ENCODE measurements at regions not wholly inside any gene's neighbourhood (a gene's known extent, or its start where the extent isn't known, plus 50 kb on each side); places are given as distances from the start of the nearest gene placed in this dataset.

DNA sequence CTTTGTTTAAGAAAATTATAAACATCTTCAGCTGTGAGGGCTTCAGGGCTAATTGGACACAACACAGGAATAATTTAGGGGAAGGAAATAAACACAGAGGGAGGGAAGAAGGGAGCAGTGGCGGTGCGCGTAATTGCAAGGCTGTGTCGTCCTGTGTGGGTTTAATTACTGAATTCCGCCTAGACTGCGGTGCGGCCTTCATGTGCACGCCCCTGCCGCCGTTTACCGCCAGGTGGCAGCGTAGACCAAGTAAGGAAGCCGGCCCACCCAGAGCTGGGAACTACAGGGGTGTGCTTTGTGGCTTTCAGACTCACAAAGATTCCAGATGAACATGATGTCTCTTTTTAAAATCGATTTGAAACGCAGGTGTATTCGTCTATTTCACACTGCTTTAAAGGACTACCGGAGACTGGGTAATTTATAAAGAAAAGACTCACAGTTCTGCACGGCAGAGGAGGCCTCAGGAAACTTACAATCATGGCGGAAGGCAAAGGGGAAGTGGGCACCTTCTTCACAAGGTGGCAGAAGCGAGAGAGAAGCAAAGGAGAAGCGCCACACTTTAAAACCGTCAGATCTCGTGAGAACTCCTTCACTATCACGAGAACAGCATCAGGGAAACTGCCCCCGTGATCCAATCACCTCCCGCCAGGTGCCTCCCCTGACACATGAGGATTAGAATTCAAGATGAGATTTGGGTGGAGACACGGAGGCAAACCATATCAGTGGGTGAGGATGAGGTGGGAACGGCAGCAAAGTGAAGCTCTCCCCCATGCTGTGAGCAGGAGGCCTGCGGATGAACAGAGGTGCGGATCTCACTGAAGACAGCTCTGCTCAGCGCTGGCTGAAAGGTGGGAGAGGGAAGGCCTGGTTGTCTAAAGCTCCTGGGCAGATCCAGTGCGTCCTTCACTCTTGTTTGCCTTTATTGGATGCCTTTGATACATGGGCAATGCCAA lies 222.0 kb upstream of the PDE10A start:
- DNase-seq (ENCODE audit: low read depth in 4 of 4, low spot score in 2 of 4) = peak in 3 of 4 donors; percentile 65 to 73 (median 67)

DNA sequence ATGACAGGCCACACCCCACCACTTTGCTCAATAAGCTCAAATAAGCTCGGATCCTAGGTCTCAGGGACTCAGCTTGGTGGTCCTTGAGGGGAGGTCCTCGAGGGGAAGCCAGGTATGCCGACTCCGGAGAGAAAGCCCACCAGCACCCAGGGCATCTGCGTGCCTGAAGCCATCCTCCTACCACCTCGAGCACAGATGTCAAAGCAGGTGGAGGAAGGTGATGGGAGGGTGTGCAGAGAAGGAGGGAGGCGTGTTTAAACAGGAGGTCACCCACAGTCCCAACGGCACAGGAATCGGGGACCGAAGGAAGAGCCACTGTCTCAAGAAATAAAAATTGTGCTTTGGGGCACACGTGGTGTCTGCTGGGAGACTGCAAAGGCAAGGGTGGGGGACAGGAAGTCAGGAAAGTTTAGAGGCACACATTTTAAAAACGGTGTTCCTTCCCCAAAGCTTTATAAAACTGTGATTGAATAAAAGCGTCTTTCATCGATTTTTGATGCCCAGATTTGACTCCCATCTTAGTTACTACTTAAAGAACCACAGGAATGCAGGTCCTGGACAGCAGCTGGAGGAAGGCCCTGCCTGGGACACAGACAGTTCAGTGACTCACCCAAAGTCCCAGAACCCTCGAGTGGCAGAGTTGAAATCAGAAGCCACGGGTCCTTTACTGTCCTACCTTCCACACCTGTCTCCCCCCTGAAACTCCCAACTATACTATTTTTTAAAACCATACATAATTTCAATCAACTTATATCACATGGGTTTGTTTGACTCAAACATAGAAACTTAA lies 221.0 kb upstream of the PDE10A start:
- no peak for DNase-seq (ENCODE audit: low read depth in 4 of 4, low spot score in 2 of 4)

DNA sequence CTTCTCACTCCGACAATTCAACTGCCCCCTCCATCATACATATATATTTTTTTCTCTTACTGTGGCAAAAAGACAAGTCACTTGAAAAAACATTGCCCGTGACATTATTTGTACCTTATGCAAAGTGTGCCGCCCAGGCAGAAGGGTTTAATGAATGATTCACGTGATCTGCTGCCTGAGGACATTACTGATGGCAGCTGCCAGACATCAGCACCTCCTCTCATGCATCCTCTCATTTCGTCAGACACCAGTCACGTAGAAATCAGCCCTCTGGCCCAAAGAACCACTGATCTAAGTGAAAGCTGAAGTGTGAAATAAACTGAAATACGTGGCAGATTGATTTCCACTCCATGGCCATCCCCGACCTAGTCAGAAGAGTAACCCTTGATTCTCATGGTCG lies 218.8 kb upstream of the PDE10A start:
- no peak for DNase-seq (ENCODE audit: low read depth in 4 of 4, low spot score in 2 of 4)

DNA sequence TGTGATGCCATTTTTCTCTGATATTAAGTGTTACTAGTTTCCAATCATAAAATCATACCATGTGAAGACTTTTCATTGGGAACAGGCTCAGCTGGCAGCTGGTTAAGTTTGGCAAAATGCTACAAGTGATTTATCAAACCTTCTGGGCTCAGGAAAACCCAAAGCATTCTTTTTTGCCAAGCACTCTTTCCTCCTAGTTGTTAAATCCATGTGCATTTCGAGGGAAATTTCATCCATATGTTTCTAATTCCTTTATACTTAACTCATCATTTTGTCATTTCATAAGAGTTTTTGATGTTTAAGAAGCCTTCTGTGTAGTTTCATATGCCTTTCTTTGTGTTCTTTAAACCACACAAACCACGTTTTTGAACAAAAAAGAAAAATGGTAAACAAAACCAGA lies 217.6 kb upstream of the PDE10A start:
- no peak for DNase-seq (ENCODE audit: low read depth in 4 of 4, low spot score in 2 of 4)

DNA sequence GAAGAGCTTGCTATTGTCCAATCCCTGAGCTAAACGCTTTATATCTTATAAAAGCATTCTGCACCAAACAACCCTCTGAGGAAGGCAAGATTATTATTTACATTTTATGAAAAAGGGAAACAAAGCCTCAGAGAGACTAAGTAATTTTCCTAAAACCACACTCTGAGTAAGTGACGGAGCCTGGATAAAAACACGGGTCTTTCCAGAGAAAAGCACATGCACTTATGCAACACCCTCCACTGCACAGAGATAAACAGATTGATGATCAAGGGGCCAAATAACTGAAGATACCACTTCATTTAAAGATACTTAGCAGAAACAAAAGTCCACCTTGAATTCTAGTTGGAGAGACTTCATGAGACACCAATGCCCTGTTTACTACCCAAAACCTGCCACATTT lies 214.7 kb upstream of the PDE10A start:
- DNase-seq (ENCODE audit: low read depth in 4 of 4, low spot score in 2 of 4) = no peak

DNA sequence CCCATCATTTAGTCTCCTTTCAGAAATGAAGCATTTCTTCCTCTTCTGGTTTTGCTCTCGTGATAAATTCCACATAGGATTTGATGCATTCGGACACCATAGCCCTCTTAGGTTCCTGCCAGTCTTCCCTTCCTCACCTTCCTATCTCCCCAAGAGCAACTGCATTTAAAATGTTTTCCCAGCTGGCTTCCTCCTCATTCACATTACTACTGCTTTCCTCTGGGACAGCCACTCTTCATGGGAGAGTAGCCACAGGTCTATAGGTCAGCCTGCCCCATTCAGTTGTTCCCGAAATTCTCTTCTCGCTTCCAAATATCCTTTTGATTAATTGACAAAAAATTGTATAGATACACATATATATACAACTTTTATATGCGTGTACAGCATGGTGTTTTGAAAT lies 214.2 kb upstream of the PDE10A start:
- no peak for DNase-seq (ENCODE audit: low read depth in 4 of 4, low spot score in 2 of 4)

DNA sequence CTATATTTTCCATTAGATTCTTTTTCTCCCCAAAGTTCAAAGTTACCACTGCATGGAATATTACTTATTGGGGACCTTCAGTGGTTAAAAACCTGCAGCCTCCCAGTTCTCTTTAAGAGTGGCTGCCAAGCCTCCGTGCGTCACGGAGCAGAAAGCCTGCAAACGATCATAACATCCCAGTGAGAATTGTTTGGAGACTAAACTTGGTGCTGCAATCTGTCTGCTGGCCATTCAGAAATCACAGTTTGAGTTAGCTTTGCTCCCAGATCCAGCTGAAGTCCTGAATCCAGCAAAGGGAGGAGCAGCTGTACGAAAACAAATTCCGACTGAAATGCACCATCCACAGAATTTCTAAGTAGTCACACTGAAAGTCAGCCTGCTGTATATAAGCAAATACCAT lies 213.5 kb upstream of the PDE10A start:
- no peak for DNase-seq (ENCODE audit: low read depth in 4 of 4, low spot score in 2 of 4)

DNA sequence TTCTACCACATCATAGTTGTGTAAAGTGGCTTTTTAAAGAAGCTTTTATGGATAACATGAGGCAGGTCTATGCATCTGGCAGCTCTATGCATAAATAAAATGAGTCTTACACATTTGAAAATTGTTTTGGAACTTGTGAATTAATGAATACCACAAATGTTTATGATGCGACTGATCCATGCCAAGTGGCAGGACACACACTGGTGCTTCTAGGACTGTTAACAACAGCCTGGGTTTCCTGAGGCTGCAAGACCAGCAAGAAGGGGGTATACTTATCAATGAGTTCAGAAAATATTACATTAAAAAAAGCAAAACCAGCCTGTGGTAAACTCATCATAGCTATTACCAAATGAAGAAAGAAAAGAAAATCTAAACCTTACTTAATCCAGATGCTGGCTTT lies 212.9 kb upstream of the PDE10A start:
- DNase-seq (ENCODE audit: low read depth in 4 of 4, low spot score in 2 of 4) = no peak

DNA sequence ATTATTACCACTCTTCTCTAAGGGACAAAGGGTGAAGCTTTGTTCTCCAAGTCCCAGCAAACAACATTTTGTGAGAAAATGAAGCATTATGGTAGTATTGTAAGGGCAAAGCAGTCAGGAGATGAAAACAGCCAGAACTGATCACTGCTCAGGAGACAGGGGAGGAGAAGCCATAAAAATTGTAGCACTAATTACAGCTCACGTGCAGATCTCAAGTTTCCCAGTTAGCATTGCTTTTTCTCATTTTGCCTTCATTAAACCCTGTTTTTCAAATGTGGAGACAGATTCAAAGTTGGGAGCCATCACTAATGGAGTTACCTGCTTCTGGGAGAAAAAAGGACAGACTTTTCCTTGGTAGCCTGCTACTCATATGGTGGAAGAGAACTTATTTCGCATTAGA lies 210.9 kb upstream of the PDE10A start:
- no peak for DNase-seq (ENCODE audit: low read depth in 4 of 4, low spot score in 2 of 4)

DNA sequence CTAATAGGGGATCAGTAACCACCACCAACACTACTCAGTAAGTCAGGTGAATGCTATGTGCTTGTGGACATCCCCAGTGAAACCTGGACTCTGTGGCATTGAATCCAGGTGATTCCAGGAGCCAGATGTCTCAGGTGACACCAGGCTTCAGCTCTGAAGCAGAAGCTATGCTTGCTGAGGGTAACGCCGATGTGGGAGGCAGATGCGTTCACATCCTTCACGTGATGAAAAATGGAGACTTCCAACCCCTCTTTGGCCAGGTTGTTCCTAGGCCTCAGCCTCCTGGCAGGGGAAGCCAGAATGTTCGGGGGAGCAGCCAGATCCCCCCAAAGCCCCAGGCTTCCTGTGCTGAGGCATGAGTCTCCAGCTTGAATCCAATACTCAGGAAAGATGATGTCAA lies 209.8 kb upstream of the PDE10A start:
- no peak for DNase-seq (ENCODE audit: low read depth in 4 of 4, low spot score in 2 of 4)

DNA sequence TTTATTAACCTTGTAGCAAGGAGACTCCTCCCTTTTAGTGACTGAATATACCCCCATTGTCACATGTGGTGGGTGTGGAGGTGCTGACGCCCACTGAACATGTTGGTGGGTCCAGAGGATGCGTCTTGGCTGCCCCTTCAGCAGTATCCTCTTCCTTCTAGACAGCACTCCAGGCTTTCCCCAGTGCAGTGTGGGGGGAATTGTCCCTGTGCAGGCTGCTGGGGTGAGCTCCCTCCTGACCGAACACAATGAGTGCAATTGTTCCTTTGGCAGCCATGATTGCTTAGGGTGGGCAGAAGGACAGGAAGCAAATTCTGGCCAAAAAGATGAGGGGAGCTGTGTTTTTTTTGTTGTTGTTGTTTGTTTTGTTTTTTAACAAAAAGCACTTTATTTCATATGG lies 209.3 kb upstream of the PDE10A start:
- no peak for DNase-seq (ENCODE audit: low read depth in 4 of 4, low spot score in 2 of 4)

DNA sequence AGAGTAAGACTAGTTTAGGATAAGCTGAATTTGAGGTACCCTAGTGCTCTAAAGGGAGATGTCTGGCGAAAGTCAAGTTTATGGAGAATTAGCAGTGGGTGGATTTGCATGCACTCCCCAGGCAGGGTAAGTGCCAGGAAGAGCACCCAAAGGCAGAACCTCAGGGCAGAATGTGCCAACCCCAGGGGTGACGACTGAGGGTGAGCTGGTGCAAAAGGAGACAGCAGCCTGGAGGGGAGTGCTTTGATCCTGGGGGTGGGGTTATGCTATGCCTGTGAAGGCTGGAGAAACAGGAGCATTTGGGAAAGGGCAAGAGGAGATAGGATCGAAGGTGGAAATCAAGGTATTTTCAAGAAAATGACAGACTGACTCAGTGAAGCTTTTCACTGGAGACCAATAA lies 208.5 kb upstream of the PDE10A start:
- no peak for DNase-seq (ENCODE audit: low read depth in 4 of 4, low spot score in 2 of 4)

DNA sequence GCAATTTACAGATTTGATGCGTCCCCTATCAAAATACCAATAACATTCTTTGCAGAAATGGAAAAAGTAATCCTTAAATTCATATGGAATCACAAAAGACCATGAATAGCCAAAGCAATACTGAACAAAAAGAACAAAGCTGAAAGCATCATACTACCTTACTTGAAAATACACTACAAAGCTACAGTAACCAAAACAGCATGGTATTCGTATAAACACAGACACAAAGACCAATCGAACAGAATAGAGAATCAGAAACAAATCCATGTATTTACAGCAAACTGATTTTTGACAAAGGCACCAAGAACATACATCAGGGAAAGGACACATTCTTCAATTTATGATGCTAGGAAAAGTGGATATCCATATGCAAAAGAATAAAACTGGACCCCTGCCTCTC lies 206.5 kb upstream of the PDE10A start:
- DNase-seq (ENCODE audit: low read depth in 4 of 4, low spot score in 2 of 4) = no peak

DNA sequence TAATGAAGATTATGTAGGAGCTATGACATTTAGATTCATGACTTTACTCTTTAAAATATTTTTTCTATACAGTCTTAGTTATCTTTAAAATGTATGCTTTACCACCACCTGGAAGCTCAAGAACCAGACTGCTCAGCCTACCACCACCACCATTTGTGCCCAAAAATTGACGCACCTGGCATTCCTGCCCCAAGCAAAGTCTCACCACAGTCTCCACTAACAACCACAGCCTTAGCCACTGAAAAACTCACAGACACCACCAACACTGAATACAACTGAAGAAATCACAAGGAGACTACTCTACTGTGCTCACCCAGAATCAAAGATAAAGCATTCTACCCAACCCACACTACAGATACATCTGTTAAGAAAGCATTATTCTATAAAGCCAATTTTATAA lies 201.9 kb upstream of the PDE10A start:
- DNase-seq (ENCODE audit: low read depth in 4 of 4, low spot score in 2 of 4) = no peak

DNA sequence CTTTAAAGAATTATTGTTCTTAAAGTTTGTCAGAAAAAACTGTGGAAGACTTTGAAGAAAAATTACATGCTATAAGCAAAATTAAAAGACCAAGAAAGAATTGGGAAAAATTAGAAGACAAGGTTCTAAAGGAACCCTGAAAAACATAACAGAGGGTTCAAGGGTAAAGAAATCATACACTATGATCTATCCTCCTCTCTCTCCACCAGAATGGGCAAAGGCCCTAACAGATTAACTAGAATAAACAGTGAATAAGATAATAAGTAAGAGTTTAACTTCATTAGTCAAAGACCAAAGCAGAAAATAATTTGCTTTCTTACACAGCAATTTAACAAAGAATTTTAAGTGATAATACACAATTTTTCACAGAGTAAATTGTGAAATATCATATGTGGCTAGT lies 201.2 kb upstream of the PDE10A start:
- DNase-seq (ENCODE audit: low read depth in 4 of 4, low spot score in 2 of 4) = no peak

DNA sequence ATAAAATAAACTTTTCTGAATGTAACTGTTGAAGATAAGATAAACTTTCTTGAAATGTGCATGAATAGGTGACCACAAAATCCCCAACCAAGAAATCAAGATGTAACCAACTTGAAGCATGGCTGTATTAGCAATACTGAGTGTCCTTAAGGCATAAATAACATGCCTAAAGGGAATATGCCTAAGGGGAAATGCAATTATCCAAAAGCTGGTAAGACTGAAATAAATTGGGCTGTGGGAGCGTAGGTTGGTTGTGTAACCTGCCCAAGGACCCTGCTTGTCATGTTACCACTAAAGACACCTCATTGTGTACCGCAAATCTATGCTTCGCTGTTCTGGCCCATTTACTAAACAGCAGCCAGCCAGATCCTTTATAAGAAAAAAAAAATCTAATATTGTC lies 200.8 kb upstream of the PDE10A start:
- DNase-seq (ENCODE audit: low read depth in 4 of 4, low spot score in 2 of 4) = no peak

DNA sequence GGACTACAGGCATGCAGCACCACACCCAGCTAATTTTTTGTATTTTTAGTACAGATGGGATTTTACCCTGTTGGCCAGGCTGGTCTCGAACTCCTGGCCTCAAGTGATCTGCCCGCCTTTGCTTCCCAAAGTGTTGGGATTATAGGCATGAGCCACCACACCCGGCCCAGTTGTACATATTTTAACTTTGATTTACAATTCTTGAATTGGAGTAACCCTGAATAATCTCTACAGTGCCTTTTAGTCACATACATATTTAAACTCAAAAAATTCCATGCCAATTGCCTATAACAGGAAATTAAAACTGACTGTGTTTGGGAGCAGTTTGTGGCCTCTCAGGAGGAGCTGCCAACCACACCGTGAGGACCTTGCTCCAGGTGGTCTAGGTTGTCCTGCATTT lies 199.8 kb upstream of the PDE10A start:
- DNase-seq (ENCODE audit: low read depth in 4 of 4, low spot score in 2 of 4) = no peak

DNA sequence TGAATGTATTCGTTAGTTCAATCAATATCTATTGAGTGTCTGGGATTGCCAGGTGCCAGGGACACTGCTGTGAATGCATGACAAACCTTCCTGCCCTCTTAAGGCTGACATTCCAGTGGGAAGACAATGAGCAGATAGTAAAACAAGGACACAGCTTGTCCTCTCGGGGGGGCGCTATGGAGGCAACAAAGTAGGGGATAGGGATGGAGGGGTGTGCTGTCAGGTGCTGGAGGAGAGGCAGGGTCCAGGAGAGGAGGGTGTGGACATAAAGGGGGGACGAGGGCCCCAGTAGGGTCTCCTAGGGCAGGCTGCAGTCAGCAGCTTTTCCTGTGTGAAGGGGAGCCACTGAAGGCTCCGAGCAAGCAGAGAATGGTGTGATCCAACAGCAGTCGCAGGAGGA lies 198.2 kb upstream of the PDE10A start:
- no peak for DNase-seq (ENCODE audit: low read depth in 4 of 4, low spot score in 2 of 4)

DNA sequence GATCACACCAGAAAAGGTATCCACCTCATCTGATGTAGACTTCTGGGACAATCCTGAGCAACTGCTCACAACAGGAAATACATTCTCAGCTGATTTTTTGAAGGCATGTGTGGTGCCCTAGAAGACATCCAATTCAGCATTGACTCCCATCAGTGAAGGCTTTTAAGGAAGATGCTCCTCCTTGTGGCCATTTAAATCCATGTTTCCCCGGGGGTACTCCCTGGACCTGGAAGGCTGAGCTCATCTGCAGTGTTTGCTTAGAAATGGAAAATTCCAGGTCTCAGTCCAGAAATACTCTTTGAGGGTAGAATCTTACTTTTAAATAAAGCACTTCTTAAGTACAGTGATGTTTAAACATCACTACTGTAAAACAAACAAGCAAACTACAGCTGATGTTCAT lies 195.5 kb upstream of the PDE10A start:
- no peak for DNase-seq (ENCODE audit: low read depth in 4 of 4, low spot score in 2 of 4)

DNA sequence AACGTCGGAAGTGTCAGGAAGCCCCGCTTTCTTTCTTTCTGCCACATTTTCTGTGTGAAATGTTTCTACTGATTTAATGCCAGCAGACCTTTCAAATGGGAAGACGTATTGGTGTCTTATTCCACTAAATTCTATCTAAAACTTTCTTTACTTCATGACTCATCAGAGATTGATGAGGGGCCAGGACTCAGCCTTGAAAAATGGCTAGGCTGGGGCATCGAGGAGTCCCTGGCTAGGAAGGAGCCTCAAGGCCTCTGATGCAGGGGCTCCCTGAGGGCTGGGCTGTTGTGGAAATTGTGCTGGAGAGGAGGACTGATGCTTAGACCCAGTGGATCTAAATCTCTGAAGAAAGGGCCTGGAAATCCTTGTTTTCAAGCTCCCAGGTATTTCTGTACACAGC lies 192.8 kb upstream of the PDE10A start:
- no peak for DNase-seq (ENCODE audit: low read depth in 4 of 4, low spot score in 2 of 4)

DNA sequence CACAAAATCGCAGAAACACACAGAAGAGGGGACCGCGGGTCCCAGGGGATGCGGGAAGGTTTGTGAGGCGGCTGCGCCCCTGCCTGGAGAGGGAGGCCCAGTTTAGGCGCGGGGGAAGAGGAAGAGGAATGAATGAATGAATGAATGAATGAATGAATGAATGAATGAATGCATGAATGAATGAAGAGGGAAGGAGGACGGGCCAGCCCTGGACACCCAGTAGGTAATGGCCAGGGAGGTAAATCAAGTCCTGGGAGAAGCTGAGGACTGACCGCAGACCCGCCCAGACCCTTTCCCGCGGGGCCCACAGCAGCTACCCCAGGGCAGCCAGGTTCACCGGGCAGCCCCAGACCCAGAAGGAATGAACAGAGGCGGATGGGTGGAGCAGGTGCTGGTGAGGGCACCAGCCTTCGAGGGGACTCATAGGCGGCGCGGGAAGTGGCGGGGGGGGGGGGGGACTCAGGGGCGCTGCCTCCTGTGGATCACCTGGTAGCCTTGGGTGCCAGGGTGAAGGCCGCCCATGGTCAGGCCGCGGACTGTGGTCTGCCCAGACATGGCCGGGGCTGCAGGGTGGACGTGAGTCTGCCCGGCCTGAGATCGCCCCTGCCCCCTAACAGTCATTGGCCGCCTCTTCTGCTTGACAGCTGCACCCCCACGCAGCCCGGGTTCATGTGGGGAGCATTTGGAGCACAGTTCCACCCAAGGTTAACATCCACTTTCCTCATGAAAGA lies 192.0 kb upstream of the PDE10A start:
- no peak for DNase-seq (ENCODE audit: low read depth in 4 of 4, low spot score in 2 of 4)
